H1 (cell line): ENCODE measurements at regions not wholly inside any gene's neighbourhood (a gene's known extent, or its start where the extent isn't known, plus 50 kb on each side); places are given as distances from the start of the nearest gene placed in this dataset.

Experiments used
- CTCF ChIA-PET: fragments of 300-600 bp; sonication (Branson Sonifier 250); formaldehyde crosslinking; loops from one replicate; lab custom pipeline; 2021; ENCODE audit not compliant: partially characterized antibody; lab: Charles Lee
- POLR2A ChIA-PET: fragments of 300-600 bp; sonication (Branson Sonifier 250); formaldehyde crosslinking; loops from one replicate; lab custom pipeline; 2021; ENCODE audit warnings: inconsistent platforms; ENCODE audit not compliant: partially characterized antibody; lab: Charles Lee
- DNase-seq, 2 experiments: peaks; one replicate each; pipeline versions ENCODE4 v3.0.0 to v3.0.0-alpha.2; 2010 to 2022; ENCODE audit warnings: low spot score in 2 of 2, low read depth in 1 of 2, mixed read lengths in 1 of 2
- FAIRE-seq: peaks from 2 replicates; lab custom pipeline; 2011; peaks lifted over from hg19 to GRCh38; lab: Jason Lieb, UNC
- H2AFZ ChIP-seq: 2 replicates; pipeline ENCODE4 v1.8.1; 2012; ENCODE audit warnings: low read length, inconsistent platforms
- H2AK5ac ChIP-seq: 2 replicates; pipeline ENCODE4 v1.6.1; 2013; ENCODE audit warnings: low read depth, low read length
- H2BK120ac ChIP-seq: replicated peaks from 2 replicates; pipeline ENCODE3; 2013; ENCODE audit warnings: low read depth, low read length, inconsistent platforms
- H2BK12ac ChIP-seq: 2 replicates; pipeline ENCODE4 v1.6.1; 2013; ENCODE audit warnings: low read depth, low read length
- H2BK15ac ChIP-seq: 2 replicates; pipeline ENCODE4 v1.6.1; 2013; ENCODE audit warnings: low read length
- H2BK20ac ChIP-seq: 2 replicates; pipeline ENCODE4 v1.6.1; 2013; ENCODE audit warnings: low read length
- H2BK5ac ChIP-seq: 2 replicates; pipeline ENCODE4 v1.6.1; 2013; ENCODE audit warnings: low read depth, low read length
- H3K14ac ChIP-seq: 2 replicates; pipeline ENCODE4 v1.6.1; 2013; ENCODE audit warnings: inconsistent platforms; ENCODE audit not compliant: insufficient read length
- H3K18ac ChIP-seq: 2 replicates; pipeline ENCODE4 v1.6.1; 2013; ENCODE audit warnings: low read length; ENCODE audit errors: extremely low read depth
- H3K23ac ChIP-seq: 2 replicates; pipeline ENCODE4 v1.6.1; 2013; ENCODE audit warnings: inconsistent platforms; ENCODE audit not compliant: insufficient read length
- H3K23me2 ChIP-seq: 2 replicates; pipeline ENCODE4 v1.6.1; 2013; ENCODE audit warnings: low read depth, low read length
- H3K27ac ChIP-seq: 2 replicates; pipeline ENCODE4 v1.6.1; 2011; ENCODE audit warnings: low read depth, low read length, inconsistent platforms
- H3K27me3 ChIP-seq, 4 experiments: replicated peaks in 1 of 4; 1 replicate in 1 of 4; 2 replicates in 3 of 4; pipeline versions ENCODE4 v1.6.1 to v1.8.1; 2011 to 2013; ENCODE audit warnings: low read length in 3 of 4, mild to moderate bottlenecking in 3 of 4, inconsistent platforms in 2 of 4, mixed read lengths in 2 of 4, moderate library complexity in 1 of 4; ENCODE audit not compliant: control insufficient read depth in 3 of 4, insufficient read depth in 3 of 4; ENCODE audit errors: extremely low read depth in 1 of 4
- H3K36me3 ChIP-seq, 4 experiments: 2 replicates each; pipeline versions ENCODE4 v1.6.1 to v1.8.1; 2011 to 2013; ENCODE audit warnings: mild to moderate bottlenecking in 4 of 4, low read length in 3 of 4, moderate library complexity in 2 of 4, control low read depth in 1 of 4, inconsistent platforms in 1 of 4; ENCODE audit not compliant: insufficient read depth in 4 of 4, control insufficient read depth in 2 of 4
- H3K4ac ChIP-seq: replicated peaks from 2 replicates; pipeline ENCODE3; 2013; ENCODE audit warnings: low read length, low read depth, mixed read lengths, inconsistent platforms; ENCODE audit not compliant: insufficient read length
- H3K4me1 ChIP-seq, 4 experiments: replicated peaks in 1 of 4; 1 replicate in 1 of 4; 2 replicates in 3 of 4; pipeline versions ENCODE4 v1.6.1 to v1.8.1; 2011 to 2013; ENCODE audit warnings: low read length in 3 of 4, inconsistent platforms in 2 of 4, mixed read lengths in 1 of 4; ENCODE audit not compliant: insufficient read depth in 4 of 4, control insufficient read depth in 3 of 4
- H3K4me2 ChIP-seq, 2 experiments: 2 replicates each; pipeline versions ENCODE4 v1.6.1 to v1.8.1; 2011 to 2013; ENCODE audit warnings: low read depth in 2 of 2, low read length in 2 of 2, control low read depth in 1 of 2, inconsistent platforms in 1 of 2, mild to moderate bottlenecking in 1 of 2; ENCODE audit not compliant: insufficient read depth in 1 of 2
- H3K4me3 ChIP-seq, 4 experiments: fragments of 200-600, 300-600 bp in 1 of 4; sonication (generic), shearing (Covaris generic), sonication (Bioruptor Twin) in 1 of 4; 2 replicates each; pipeline versions ENCODE4 v1.5.1 to v1.8.1; 2011 to 2016; ENCODE audit warnings: low read length in 4 of 4, low read depth in 3 of 4, control low read depth in 2 of 4, inconsistent platforms in 2 of 4, mild to moderate bottlenecking in 2 of 4, mixed read lengths in 1 of 4, moderate library complexity in 1 of 4; ENCODE audit not compliant: insufficient read depth in 2 of 4; ENCODE audit errors: extremely low read depth in 1 of 4
- H3K56ac ChIP-seq: replicated peaks from 2 replicates; pipeline ENCODE3; 2013; ENCODE audit warnings: low read depth, mild to moderate bottlenecking, mixed read lengths, low read length, inconsistent platforms; ENCODE audit not compliant: insufficient read length
- H3K79me1 ChIP-seq: 2 replicates; pipeline ENCODE4 v1.6.1; 2013; ENCODE audit warnings: low read depth, low read length, control low read depth
- H3K79me2 ChIP-seq, 2 experiments: 2 replicates each; pipeline versions ENCODE4 v1.6.1 to v1.8.1; 2012 to 2013; ENCODE audit warnings: low read length in 2 of 2, mild to moderate bottlenecking in 2 of 2, inconsistent platforms in 1 of 2; ENCODE audit not compliant: insufficient read depth in 2 of 2, control insufficient read depth in 1 of 2
- H3K9ac ChIP-seq, 4 experiments: replicated peaks in 1 of 4; 1 replicate in 1 of 4; 2 replicates in 3 of 4; pipeline versions ENCODE4 v1.6.1 to v1.8.1; 2011 to 2013; ENCODE audit warnings: low read depth in 3 of 4, low read length in 3 of 4, control low read depth in 2 of 4, mild to moderate bottlenecking in 2 of 4, moderate library complexity in 2 of 4, inconsistent platforms in 1 of 4; ENCODE audit errors: extremely low read depth in 1 of 4
- H3K9me3 ChIP-seq, 2 experiments: 2 replicates each; pipeline versions ENCODE4 v1.6.1 to v1.8.1; 2012 to 2013; ENCODE audit warnings: mild to moderate bottlenecking in 2 of 2, moderate library complexity in 2 of 2, control low read depth in 1 of 2, inconsistent platforms in 1 of 2, low read depth in 1 of 2, low read length in 1 of 2, mixed read lengths in 1 of 2; ENCODE audit not compliant: insufficient read depth in 2 of 2
- H4K20me1 ChIP-seq, 2 experiments: replicated peaks in 1 of 2; 2 replicates each; pipeline versions ENCODE3 to v1.8.1; 2011 to 2013; ENCODE audit warnings: inconsistent platforms in 2 of 2, low read length in 2 of 2, mild to moderate bottlenecking in 1 of 2; ENCODE audit not compliant: insufficient read depth in 2 of 2, control insufficient read depth in 1 of 2
- H4K5ac ChIP-seq: 2 replicates; pipeline ENCODE4 v1.6.1; 2013; ENCODE audit warnings: low read length, low read depth, mixed read lengths, inconsistent platforms; ENCODE audit not compliant: insufficient read length
- H4K8ac ChIP-seq: 2 replicates; pipeline ENCODE4 v1.8.0; 2013; ENCODE audit warnings: mild to moderate bottlenecking, moderate library complexity, low read length, inconsistent platforms; ENCODE audit not compliant: insufficient read depth; ENCODE audit errors: extremely low read depth
- H4K91ac ChIP-seq: replicated peaks from 2 replicates; pipeline ENCODE3; 2013; ENCODE audit warnings: low read length, mixed read lengths, inconsistent platforms; ENCODE audit not compliant: insufficient read length
- EZH2 ChIP-seq: fragments of 200-600 bp; sonication (generic); IDR thresholded peaks from 2 replicates; pipeline ENCODE4 v1.7.1; 2012; ENCODE audit warnings: low read depth, mild to moderate bottlenecking, moderate library complexity, low read length, inconsistent platforms; ENCODE audit not compliant: severe bottlenecking
- HDAC2 ChIP-seq, 2 experiments: fragments of 300-600 bp in 1 of 2; sonication (generic) in 1 of 2; IDR thresholded peaks; 2 replicates each; pipeline ENCODE4 v1.6.1; 2011 to 2012; ENCODE audit warnings: low read depth in 2 of 2, low read length in 2 of 2, mild to moderate bottlenecking in 2 of 2, moderate library complexity in 2 of 2, borderline replicate concordance in 1 of 2, inconsistent platforms in 1 of 2
- POLR2A ChIP-seq, 2 experiments: IDR thresholded peaks; 1 replicate in 1 of 2; 2 replicates in 1 of 2; pipeline ENCODE4 v1.6.1; 2011; ENCODE audit warnings: low read depth in 2 of 2, low read length in 2 of 2, mild to moderate bottlenecking in 2 of 2; ENCODE audit errors: control extremely low read depth in 1 of 2
- RBBP5 ChIP-seq: IDR thresholded peaks from 2 replicates; pipeline ENCODE4 v1.7.1; 2012; ENCODE audit warnings: low read depth, mild to moderate bottlenecking, inconsistent platforms, low read length, moderate library complexity, borderline replicate concordance
- SIRT6 ChIP-seq: IDR thresholded peaks from one replicate; pipeline ENCODE4 v1.7.1; 2012; ENCODE audit warnings: low read length, inconsistent platforms
- SRF ChIP-seq: IDR thresholded peaks from 2 replicates; pipeline ENCODE4 v1.6.1; 2011; ENCODE audit warnings: mild to moderate bottlenecking, low read depth, low read length, moderate library complexity
- SUZ12 ChIP-seq: fragments of 200-600 bp; sonication (generic); IDR thresholded peaks from 2 replicates; pipeline ENCODE4 v1.6.1; 2012; ENCODE audit warnings: mild to moderate bottlenecking, inconsistent platforms, low read length, moderate library complexity, mixed read lengths
- TAF1 ChIP-seq: IDR thresholded peaks from 2 replicates; pipeline ENCODE4 v1.6.1; 2011; ENCODE audit warnings: mild to moderate bottlenecking, low read depth, low read length
- YY1 ChIP-seq: IDR thresholded peaks from 2 replicates; pipeline ENCODE4 v1.6.1; 2011; ENCODE audit warnings: low read depth, mild to moderate bottlenecking, low read length
- WGBS, 2 experiments: shearing (Covaris generic) in 1 of 2; methylation state at CpG; one replicate each; pipeline versions ENCODE4 v1.1.6 to v1.1.7; 2013 to 2015; ENCODE audit warnings: low lambda C conversion rate in 2 of 2, mixed read lengths in 2 of 2, inconsistent platforms in 1 of 2, low coverage in 1 of 2, missing lambda C conversion rate in 1 of 2; ENCODE audit not compliant: insufficient replicate concordance in 2 of 2, insufficient coverage in 1 of 2, insufficient read length in 1 of 2; ENCODE audit errors: extremely low coverage in 1 of 2, missing lambda C conversion rate in 1 of 2; 5-methylcytosine and 5-hydroxymethylcytosine counted together
- TF ChIP-seq, protein P1 (sequence below), 3 experiments: IDR thresholded peaks; 1 replicate in 2 of 3; 2 replicates in 1 of 3; pipeline versions ENCODE4 v1.5.1 to v1.6.1; 2011; ENCODE audit warnings: low read length in 3 of 3, mild to moderate bottlenecking in 3 of 3, inconsistent platforms in 2 of 3, low read depth in 1 of 3, moderate library complexity in 1 of 3; ENCODE audit not compliant: insufficient read depth in 1 of 3; ENCODE audit errors: control extremely low read depth in 1 of 3

DNA sequence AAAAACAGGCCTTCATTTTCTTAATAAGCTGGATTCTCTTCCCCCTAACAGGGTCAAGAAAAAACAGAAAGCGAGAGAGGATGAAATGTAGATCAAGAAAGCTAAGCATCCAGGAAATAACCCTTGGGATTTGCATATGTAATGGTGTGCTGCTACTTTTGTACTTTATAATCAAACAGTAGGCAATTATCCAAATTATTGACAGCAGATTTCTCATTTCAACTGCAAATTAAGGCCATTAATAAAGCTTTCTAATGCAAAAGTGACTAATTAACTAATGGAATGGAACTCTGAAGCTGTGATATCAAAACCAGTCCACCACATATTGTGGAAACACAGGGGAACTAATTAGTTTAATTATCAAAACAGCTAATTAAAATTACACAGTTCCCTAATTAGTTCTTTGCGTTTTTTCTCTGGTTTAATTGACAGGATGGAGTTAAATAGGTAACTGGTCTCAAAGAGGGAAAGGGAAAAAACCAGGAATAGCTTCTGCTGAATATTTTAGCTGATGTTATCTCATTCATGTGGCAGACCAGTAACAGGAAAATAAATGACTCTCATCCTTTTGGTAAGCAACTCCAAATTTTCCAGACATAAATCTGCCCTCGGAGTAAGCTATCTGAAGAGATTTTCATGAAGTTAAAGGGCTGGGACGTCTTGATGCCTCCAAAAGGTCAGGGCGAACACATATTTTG lies 182.7 kb upstream of the LMO3 start:
- Histone ChIP-seq H4K91ac (no peak overlapping the region), H2BK5ac (no peak overlapping the region), H3K18ac (no peak overlapping the region), H4K20me1 (no peaks in the 10 kb centered on the region), H3K4me1 (peaks cover 0 to 9% (median 0%) of the 10 kb centered on the region in 4 experiments; a peak in 2 of 7 replicates), H3K9me3 (no peaks in the 10 kb centered on the region), H3K4me3 (no peak overlapping the region), H3K27ac (no peak overlapping the region), H3K4ac (no peak overlapping the region), H3K56ac (no peak overlapping the region), H2AK5ac (no peak overlapping the region), H3K36me3 (no peaks in the 10 kb centered on the region), H2BK120ac (no peak overlapping the region), H3K14ac (no peak overlapping the region), H2AFZ (no peak overlapping the region), H3K79me2 (no peaks in the 10 kb centered on the region), H3K79me1 (no peaks in the 10 kb centered on the region), H4K8ac (no peak overlapping the region), H2BK12ac (no peak overlapping the region), H2BK15ac (no peak overlapping the region), H3K23ac (no peak overlapping the region), H3K4me2 (no peak overlapping the region), H3K23me2 (no peaks in the 10 kb centered on the region), H4K5ac (no peak overlapping the region), H3K27me3 (no peaks in the 10 kb centered on the region), H2BK20ac (no peak overlapping the region), H3K9ac (no peak overlapping the region)
- POLR2A ChIA-PET: no interaction called here
- WGBS, 2 experiments: 67% methylated on average over 5 of the region's 5 CpGs; no CpG with 5 or more reads in 1 of the 2 experiments
- DNase-seq: no peak
- no peak for TF ChIP-seq RBBP5
- TF ChIP-seq SRF: no peak
- no peak for TF ChIP-seq POLR2A (IDR thresholded peaks at IDR 0.05; ENCODE audit: control extremely low read depth in 1 of 2, low read depth in 2 of 2, low read length in 2 of 2)
- TF ChIP-seq TAF1: no peak
- TF ChIP-seq EZH2: no peak
- TF ChIP-seq, protein P1, sequence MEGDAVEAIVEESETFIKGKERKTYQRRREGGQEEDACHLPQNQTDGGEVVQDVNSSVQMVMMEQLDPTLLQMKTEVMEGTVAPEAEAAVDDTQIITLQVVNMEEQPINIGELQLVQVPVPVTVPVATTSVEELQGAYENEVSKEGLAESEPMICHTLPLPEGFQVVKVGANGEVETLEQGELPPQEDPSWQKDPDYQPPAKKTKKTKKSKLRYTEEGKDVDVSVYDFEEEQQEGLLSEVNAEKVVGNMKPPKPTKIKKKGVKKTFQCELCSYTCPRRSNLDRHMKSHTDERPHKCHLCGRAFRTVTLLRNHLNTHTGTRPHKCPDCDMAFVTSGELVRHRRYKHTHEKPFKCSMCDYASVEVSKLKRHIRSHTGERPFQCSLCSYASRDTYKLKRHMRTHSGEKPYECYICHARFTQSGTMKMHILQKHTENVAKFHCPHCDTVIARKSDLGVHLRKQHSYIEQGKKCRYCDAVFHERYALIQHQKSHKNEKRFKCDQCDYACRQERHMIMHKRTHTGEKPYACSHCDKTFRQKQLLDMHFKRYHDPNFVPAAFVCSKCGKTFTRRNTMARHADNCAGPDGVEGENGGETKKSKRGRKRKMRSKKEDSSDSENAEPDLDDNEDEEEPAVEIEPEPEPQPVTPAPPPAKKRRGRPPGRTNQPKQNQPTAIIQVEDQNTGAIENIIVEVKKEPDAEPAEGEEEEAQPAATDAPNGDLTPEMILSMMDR (IDR thresholded peaks at IDR 0.05; ENCODE audit: control extremely low read depth in 1 of 3, insufficient read depth in 1 of 3, low read depth in 1 of 3, low read length in 3 of 3): no peak
- no peak for TF ChIP-seq SUZ12
- TF ChIP-seq HDAC2 (IDR thresholded peaks at IDR 0.05; ENCODE audit: borderline replicate concordance in 1 of 2, low read depth in 2 of 2, low read length in 2 of 2): no peak
- TF ChIP-seq YY1: no peak
- TF ChIP-seq SIRT6: no peak
- FAIRE-seq: no peak
- CTCF ChIA-PET: interaction anchor here (1.7 kb wide), 1 partner anchor 151 kb away, joined by 4 read pairs; no protein-coding TSS in a partner anchor
